ENCODE measurements at regions not wholly inside any gene's neighbourhood (a gene's known extent, or its start where the extent isn't known, plus 50 kb on each side); places are given as distances from the start of the nearest gene placed in this dataset.
"Not testable (repeated sequence)": the region's sequence is repeated elsewhere in the genome, so short reads cannot be mapped to it uniquely, and the experiment has no call there.

DNA sequence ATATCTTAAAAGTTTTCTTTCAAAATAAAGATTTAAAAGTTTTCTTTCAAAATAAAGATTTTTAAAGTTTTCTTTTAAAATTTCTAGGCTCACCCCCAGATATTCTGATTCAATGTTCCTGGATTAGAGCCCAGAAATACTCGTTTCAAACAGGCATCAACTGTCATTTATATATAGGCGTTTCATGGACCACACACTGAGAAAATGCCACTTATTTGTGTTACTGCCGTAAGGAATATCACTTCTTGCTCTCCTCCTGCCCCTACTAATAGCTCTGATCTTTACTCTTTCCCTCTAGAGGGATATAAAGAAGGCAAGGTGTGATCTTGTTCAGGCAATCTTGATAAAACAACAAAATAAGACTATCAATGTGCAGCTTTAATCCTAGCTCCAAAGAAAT lies 1324.1 kb downstream of the CDH8 start:
- Mint-ChIP-seq H3K9me3 (peaks cover 5 to 29% (median 10%) of the 10 kb centered on the region in 9 donors), H3K4me1 (no peaks in the 10 kb centered on the region), H3K27ac (no peak overlapping the region), H3K36me3 (peaks cover 0 to 8% (median 0%) of the 10 kb centered on the region in 3 donors), H3K27me3 (no peaks in the 10 kb centered on the region), H3K4me3 (no peak overlapping the region)
- no peak for DNase-seq
- POLR2A ChIA-PET = no interaction called here
- no peak for ATAC-seq

DNA sequence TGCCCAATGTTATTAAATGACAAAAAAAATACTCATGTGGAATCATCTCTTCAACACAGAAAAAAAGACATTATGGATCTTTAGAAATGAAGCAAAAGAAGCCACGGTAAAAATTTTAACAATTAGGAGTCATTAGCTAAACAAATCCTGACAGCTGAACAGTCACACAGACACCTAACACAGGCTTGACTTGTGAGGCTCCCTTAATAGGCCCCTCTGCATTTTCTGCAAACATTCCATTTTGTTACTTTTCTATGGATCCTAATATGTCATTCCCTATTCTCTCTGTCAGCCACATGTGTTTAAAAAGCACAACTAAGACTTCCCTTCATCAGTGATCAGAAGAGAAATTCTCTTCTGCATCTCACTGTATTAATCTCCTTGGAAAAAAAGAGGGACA lies 1331.5 kb downstream of the CDH8 start:
- peaks cover 0 to 4% (median 0%) of the 10 kb centered on the region in 3 donors for H3K36me3 Mint-ChIP-seq
- no peak for ATAC-seq
- peaks cover 5 to 24% (median 9%) of the 10 kb centered on the region in 9 donors for H3K9me3 Mint-ChIP-seq
- POLR2A ChIA-PET = no interaction called here
- no peak overlapping the region for H3K27ac Mint-ChIP-seq
- no peaks in the 10 kb centered on the region for H3K4me1 Mint-ChIP-seq
- H3K4me3 Mint-ChIP-seq = no peak overlapping the region
- no peaks in the 10 kb centered on the region for H3K27me3 Mint-ChIP-seq
- DNase-seq = no peak

DNA sequence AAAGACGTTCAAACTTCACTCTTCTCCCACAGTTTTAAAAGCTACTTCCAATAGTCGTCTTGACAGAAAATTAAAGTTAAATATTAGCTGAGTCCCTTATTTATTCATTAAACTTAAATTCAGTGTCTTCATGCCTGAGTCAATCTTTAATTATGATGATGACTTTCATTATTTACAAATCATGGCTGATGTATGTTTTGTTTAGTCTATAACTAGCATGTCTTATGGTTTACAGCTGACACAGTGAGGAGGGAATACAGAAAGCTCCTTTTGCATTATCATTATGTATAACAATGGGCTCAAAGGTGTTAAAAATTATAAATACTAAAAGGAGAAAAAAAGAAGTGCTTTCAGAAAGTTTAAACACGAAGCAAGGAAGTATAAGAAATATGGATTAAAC lies 1333.1 kb downstream of the CDH8 start:
- ATAC-seq (no peak), DNase-seq (no peak)
- POLR2A ChIA-PET = no interaction called here
- Mint-ChIP-seq H3K4me1 (no peaks in the 10 kb centered on the region), H3K36me3 (peaks cover 0 to 2% (median 0%) of the 10 kb centered on the region in 3 donors), H3K27ac (no peak overlapping the region), H3K27me3 (no peaks in the 10 kb centered on the region), H3K4me3 (no peak overlapping the region), H3K9me3 (peaks cover 4 to 21% (median 8%) of the 10 kb centered on the region in 9 donors)

DNA sequence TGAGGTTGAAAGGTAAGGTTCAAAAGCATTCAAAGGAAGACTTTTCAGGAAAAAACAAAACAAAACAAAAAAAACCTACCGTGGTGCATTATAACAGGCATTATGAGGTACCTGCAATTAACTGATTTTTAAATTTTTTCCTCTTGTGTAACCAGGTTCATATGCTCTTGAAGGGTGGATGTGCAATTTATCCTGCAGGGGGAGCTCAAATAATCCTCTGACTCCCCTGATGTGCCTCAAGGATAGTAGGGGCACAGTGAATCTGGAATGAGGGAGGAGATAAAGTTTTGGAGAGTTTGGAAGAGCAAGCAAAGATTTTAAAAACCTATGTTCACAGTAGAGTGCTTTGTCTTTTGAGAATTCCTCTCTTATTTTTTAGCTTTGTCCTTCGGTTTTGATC lies 1349.4 kb downstream of the CDH8 start:
- no peak overlapping the region for H3K4me3 Mint-ChIP-seq
- peaks cover 0 to 19% (median 0%) of the 10 kb centered on the region in 3 donors for H3K36me3 Mint-ChIP-seq
- POLR2A ChIA-PET = no interaction called here
- no peak for DNase-seq
- H3K4me1 Mint-ChIP-seq = no peaks in the 10 kb centered on the region
- H3K27ac Mint-ChIP-seq = no peak overlapping the region
- no peak for ATAC-seq
- peaks cover 10 to 42% (median 27%) of the 10 kb centered on the region in 9 donors for H3K9me3 Mint-ChIP-seq
- H3K27me3 Mint-ChIP-seq = no peaks in the 10 kb centered on the region

DNA sequence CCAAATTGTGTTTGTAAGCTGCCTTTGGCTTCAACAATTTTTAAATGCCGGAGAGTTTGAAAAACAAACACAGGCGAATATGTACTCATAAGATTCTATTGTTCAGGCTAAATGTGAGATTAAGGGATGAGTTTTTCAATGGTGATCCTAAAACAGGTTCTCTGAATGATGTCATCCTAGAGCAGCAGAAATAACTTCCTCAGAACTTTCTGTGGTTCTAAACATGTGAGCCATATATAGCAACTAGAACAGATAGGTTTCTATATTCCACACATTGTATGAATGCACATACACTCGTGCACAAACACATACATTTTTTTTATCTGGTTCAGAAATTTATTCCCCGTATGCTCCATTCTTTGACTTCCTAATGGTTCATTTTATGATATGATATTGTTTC lies 1352.2 kb downstream of the CDH8 start:
- no peaks in the 10 kb centered on the region for H3K4me1 Mint-ChIP-seq
- H3K9me3 Mint-ChIP-seq = peaks cover 6 to 49% (median 20%) of the 10 kb centered on the region in 9 donors
- POLR2A ChIA-PET = no interaction called here

DNA sequence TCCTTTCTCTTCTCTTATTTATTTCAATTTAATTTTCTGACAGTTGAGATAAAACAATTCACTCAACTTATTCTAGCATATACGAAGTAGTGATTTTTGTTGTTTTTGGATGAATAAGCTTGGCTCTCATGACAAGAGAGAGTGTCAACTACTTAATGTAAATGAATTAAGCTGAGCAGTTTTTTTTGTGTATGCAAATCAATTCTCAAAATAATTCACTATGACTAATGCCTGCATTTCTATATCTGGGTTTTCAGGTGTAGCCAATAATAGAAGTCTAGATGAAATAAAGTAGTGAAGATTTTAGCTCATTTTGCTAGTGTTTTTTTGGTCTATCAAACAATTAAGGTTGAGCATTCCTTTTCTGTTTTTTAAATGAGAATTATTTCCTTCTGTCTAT lies 1354.0 kb downstream of the CDH8 start:
- no peak for ATAC-seq
- POLR2A ChIA-PET = no interaction called here
- Mint-ChIP-seq H3K27me3 (no peaks in the 10 kb centered on the region), H3K27ac (no peak overlapping the region), H3K4me1 (no peaks in the 10 kb centered on the region), H3K36me3 (peaks cover 0 to 19% (median 0%) of the 10 kb centered on the region in 3 donors), H3K9me3 (peaks cover 0 to 40% (median 17%) of the 10 kb centered on the region in 9 donors), H3K4me3 (no peak overlapping the region)
- no peak for DNase-seq

More for the DNA sequence above, 1352.2 kb downstream of the CDH8 start:
- no peak overlapping the region for H3K4me3 Mint-ChIP-seq
- no peak for DNase-seq
- no peak overlapping the region for H3K27ac Mint-ChIP-seq
- no peaks in the 10 kb centered on the region for H3K27me3 Mint-ChIP-seq
- ATAC-seq = no peak
- H3K36me3 Mint-ChIP-seq = peaks cover 0 to 19% (median 0%) of the 10 kb centered on the region in 3 donors

DNA sequence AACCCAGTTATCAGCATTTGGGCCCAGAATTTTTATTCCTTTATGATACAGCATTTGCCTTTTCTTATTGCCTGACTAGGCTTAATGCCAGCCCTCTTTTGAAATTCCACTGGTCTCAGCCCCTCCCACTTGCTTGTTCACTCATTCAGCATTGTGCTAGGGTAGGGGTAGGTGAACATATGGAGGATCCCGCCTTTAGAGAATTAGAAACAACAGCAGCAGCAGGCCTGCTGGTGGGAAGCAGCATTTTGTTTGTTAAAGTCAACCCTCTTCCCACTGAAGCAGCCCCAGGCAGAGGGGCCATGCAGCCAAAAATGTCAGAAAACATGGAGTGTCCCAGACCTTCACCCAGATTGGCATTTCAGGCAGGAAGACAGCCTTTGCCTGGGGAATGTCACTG lies 1355.2 kb downstream of the CDH8 start:
- Mint-ChIP-seq H3K27ac (no peak overlapping the region), H3K9me3 (peaks cover 0 to 30% (median 10%) of the 10 kb centered on the region in 9 donors), H3K4me1 (no peaks in the 10 kb centered on the region), H3K36me3 (peaks cover 0 to 10% (median 0%) of the 10 kb centered on the region in 3 donors), H3K4me3 (no peak overlapping the region), H3K27me3 (no peaks in the 10 kb centered on the region)
- no peak for ATAC-seq
- POLR2A ChIA-PET = no interaction called here
- DNase-seq = no peak

DNA sequence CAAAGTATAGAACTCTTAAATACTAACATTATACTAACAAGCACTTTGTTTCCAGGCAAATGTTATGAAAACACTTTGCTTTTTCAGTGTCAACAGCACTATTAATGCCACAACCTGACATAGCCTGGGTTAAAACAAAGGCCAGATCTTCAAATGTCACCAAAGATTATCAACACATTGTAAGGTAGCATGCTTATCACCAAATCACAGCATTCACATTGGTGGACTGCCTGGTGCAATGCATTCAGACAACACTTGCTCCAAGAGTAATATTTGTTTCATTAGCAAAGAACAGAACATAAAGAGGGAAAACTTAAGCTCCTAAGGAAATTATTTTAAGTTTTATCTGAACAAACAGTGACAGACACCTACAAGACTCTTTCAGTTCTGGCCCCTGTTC lies 1361.2 kb downstream of the CDH8 start:
- Mint-ChIP-seq H3K27ac (no peak overlapping the region), H3K36me3 (no peaks in the 10 kb centered on the region), H3K4me1 (no peaks in the 10 kb centered on the region), H3K4me3 (no peak overlapping the region), H3K9me3 (peaks cover 2 to 27% (median 9%) of the 10 kb centered on the region in 9 donors), H3K27me3 (no peaks in the 10 kb centered on the region)
- DNase-seq (no peak), ATAC-seq (no peak)
- POLR2A ChIA-PET = no interaction called here

DNA sequence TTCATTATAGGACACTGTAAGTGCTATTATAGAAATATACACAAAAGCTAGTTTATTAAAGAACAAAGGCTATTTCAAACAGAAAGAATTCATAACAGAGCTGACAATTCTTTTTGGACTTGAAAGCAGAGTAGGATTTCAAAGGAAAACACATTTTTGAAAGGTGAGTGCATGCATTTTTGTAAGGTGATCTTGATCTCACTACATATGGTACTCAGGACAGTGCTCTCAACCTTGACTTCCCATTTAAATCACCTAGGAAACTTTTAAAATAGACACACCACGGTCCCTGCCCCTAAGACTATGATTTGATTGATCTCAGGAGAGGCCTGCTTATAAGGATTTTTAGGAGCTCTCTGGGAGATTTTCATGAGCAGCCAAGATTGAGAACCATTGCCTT lies 1362.0 kb downstream of the CDH8 start:
- no peaks in the 10 kb centered on the region for H3K36me3 Mint-ChIP-seq
- H3K27me3 Mint-ChIP-seq = no peaks in the 10 kb centered on the region
- DNase-seq = no peak
- H3K4me3 Mint-ChIP-seq = no peak overlapping the region
- H3K27ac Mint-ChIP-seq = no peak overlapping the region
- peaks cover 2 to 27% (median 9%) of the 10 kb centered on the region in 9 donors for H3K9me3 Mint-ChIP-seq
- POLR2A ChIA-PET = no interaction called here
- ATAC-seq = no peak
- no peaks in the 10 kb centered on the region for H3K4me1 Mint-ChIP-seq

DNA sequence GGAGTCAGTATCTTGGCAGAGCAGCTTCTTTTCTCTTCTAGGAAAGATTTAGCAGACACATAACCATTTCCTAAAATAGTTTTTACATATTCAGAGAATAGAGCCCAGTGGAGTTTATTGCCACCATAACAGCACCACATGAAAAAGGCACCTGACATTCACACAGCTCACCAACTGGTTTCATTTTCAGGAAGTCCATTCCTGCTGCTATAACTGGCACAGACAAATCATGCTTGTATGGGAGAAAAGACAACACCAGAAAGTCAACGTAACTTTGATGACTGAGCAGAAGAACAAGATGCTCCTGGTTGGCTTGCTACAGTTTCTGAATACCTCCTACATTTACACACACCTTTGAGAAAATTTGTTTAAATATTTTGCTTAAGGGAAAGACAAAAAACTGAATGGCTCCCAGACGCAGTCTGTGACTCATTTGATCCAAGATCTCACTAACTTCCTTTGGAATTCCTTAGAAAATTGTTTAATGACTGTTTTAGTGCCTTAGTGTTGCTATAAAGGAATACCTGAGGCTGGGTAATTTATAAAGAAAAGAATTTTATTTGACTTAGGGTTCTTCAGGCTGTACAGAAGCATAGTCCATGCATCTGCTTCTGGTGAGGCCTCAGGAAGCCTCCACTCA lies 1380.6 kb downstream of the CDH8 start:
- Mint-ChIP-seq H3K4me1 (no peaks in the 10 kb centered on the region), H3K27me3 (no peaks in the 10 kb centered on the region), H3K4me3 (no peak overlapping the region), H3K27ac (no peak overlapping the region), H3K36me3 (peaks cover 0 to 8% (median 0%) of the 10 kb centered on the region in 3 donors), H3K9me3 (peaks cover 1 to 41% (median 13%) of the 10 kb centered on the region in 9 donors)
- DNase-seq = no peak
- POLR2A ChIA-PET = no interaction called here
- ATAC-seq = no peak

DNA sequence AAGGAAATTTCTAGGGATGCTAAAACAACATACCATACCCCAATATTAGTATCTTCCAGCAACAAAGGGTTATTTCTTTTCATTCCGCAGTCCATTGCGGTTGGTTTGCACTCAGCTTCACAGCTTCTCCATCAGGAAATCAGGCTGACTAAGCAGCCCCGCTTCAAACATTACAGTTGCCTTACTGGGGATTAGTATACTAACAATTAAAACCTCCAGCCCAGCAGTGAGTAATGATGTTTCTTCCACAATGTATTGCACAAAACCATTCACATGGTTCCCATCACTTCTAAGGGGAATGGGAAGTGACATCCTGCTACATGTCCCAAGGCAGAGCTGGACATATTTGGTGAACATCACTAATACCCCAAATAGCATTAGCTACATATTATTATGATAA lies 1384.9 kb downstream of the CDH8 start:
- DNase-seq (no peak), ATAC-seq (no peak)
- no peak overlapping the region for H3K4me3 Mint-ChIP-seq
- no peaks in the 10 kb centered on the region for H3K4me1 Mint-ChIP-seq
- peaks cover 0 to under 1% (median 0%) of the 10 kb centered on the region in 3 donors for H3K36me3 Mint-ChIP-seq
- H3K27ac Mint-ChIP-seq = no peak overlapping the region
- H3K9me3 Mint-ChIP-seq = peaks cover 0 to 33% (median 10%) of the 10 kb centered on the region in 9 donors
- H3K27me3 Mint-ChIP-seq = no peaks in the 10 kb centered on the region
- POLR2A ChIA-PET = no interaction called here

DNA sequence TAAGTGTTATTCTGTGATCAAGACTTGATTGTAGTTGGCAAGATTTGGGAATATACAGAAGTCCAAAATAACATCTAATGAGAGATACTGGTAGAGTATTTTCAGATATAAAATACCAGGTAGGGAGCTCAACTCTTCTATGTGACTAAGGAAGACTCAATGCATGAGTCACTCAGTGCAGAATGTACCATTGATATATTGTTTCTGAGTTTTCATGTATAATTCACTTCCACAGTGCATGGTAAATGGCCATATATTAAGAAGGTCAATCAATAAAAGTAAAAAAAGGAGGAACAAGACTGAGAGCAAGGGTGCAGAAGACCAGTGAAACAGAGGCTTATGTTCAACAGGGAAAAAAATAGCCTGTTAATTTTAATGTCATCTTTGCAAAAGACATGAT lies 1387.9 kb downstream of the CDH8 start:
- POLR2A ChIA-PET = no interaction called here
- Mint-ChIP-seq H3K4me1 (no peaks in the 10 kb centered on the region), H3K9me3 (peaks cover 0 to 33% (median 12%) of the 10 kb centered on the region in 9 donors), H3K27ac (peak overlapping the region in 1 of 10 donors; percentile 21), H3K27me3 (no peaks in the 10 kb centered on the region), H3K36me3 (no peaks in the 10 kb centered on the region), H3K4me3 (no peak overlapping the region)
- DNase-seq (no peak), ATAC-seq (no peak)

DNA sequence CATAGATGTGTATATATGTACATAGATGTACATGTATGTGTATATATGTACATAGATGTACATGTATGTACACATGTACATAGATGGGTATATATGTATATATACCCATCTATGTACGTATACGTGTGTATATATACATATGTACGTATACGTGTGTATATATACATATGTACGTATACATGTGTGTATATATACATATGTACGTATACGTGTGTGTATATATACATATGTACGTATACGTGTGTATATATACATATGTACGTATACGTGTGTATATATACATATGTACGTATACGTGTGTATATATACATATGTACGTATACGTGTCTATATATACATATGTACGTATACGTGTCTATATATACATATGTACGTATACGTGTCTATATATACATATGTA lies 1388.8 kb downstream of the CDH8 start:
- H3K36me3 Mint-ChIP-seq, H3K27me3 Mint-ChIP-seq, DNase-seq, H3K27ac Mint-ChIP-seq, H3K4me1 Mint-ChIP-seq, H3K4me3 Mint-ChIP-seq, POLR2A ChIA-PET, ATAC-seq: not testable (repeated sequence)
- peaks cover 2 to 26% (median 12%) of the 10 kb centered on the region in 9 donors for H3K9me3 Mint-ChIP-seq

DNA sequence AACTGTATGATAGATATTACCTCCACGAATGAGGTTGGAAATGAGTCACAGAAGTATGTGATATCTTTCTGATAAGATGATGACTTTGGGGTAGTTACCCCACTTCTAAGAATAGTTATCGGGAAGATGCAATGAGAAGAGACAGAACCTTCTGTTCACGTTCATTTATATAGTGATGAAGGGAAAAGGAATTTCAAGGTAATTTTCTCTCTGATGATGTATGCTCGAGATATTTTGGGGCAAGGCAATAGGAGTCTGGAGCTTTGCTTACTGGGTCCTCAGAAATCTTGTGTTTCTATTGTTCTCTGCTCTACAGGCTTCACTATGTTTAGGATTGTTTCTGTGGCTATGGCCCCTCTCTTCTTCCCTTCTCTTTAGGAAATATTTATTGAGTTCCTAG lies 1389.6 kb downstream of the CDH8 start:
- Mint-ChIP-seq H3K36me3 (no peaks in the 10 kb centered on the region), H3K4me1 (no peaks in the 10 kb centered on the region), H3K27me3 (no peaks in the 10 kb centered on the region), H3K4me3 (no peak overlapping the region), H3K27ac (no peak overlapping the region), H3K9me3 (peaks cover under 1 to 20% (median 12%) of the 10 kb centered on the region in 9 donors)
- POLR2A ChIA-PET = no interaction called here
- DNase-seq (no peak), ATAC-seq (no peak)

All from naive thymus-derived CD8-positive, alpha-beta T cell (primary cell).